ENCODE measurements at regions not wholly inside any gene's neighbourhood (a gene's known extent, or its start where the extent isn't known, plus 50 kb on each side); places are given as distances from the start of the nearest gene placed in this dataset.

GRCh38 chr6:12598919-12599318, 117.6 kb upstream of the PHACTR1 start:
- DNase-seq (ENCODE audit: low spot score): no peak
- H3K14ac ChIP-seq (ENCODE audit: low read length): no peak overlapping the region

GRCh38 chr6:12601881-12602280, 114.7 kb upstream of the PHACTR1 start:
- H3K27ac ChIP-seq (replicated peaks; ENCODE audit: low read length): no peak overlapping the region
- WGBS, 2 donors (ENCODE audit: extremely low coverage in 2 of 2, insufficient read length in 2 of 2, insufficient replicate concordance in 1 of 2): no CpG with 5 or more reads among the region's 3 CpGs
- no peaks in the 10 kb centered on the region for H3K36me3 ChIP-seq (replicated peaks in 1 of 2; ENCODE audit: control insufficient read depth in 2 of 2, insufficient read depth in 2 of 2, low read length in 2 of 2)

More at GRCh38 chr6:12598919-12599318, 117.6 kb upstream of the PHACTR1 start:
- Histone ChIP-seq H3K79me1 (ENCODE audit: low read depth, low read length) (no peaks in the 10 kb centered on the region), H3K4me2 (ENCODE audit: insufficient read depth, low read length, poor library complexity, severe bottlenecking) (no peak overlapping the region), H4K91ac (ENCODE audit: low read depth, low read length, poor library complexity) (no peak overlapping the region), H3K9ac (ENCODE audit: low read depth, low read length, poor library complexity) (no peak overlapping the region), H3K18ac (ENCODE audit: low read length) (no peak overlapping the region), H2BK120ac (ENCODE audit: low read depth, low read length) (no peak overlapping the region), H3K9me3 (replicated peaks in 1 of 2; ENCODE audit: control insufficient read depth in 2 of 2, insufficient read depth in 1 of 2, low read depth in 1 of 2, low read length in 2 of 2) (no peaks in the 10 kb centered on the region), H2AK5ac (ENCODE audit: low read depth, low read length) (no peak overlapping the region), H2BK15ac (ENCODE audit: low read length) (no peak overlapping the region), H3K4me1 (ENCODE audit: control insufficient read depth in 2 of 2, insufficient read depth in 1 of 2, low read depth in 1 of 2, low read length in 2 of 2) (peaks cover 0 to 6% of the 10 kb centered on the region in 2 donors), H4K8ac (ENCODE audit: low read depth, low read length) (no peak overlapping the region), H3K4me3 (ENCODE audit: low read length in 2 of 2) (no peak overlapping the region), H2BK5ac (ENCODE audit: low read length) (no peak overlapping the region), H2AFZ (ENCODE audit: low read length) (no peak overlapping the region), H3K27me3 (ENCODE audit: control insufficient read depth in 3 of 3, insufficient read depth in 3 of 3, low read depth in 1 of 3, low read length in 3 of 3) (no peaks in the 10 kb centered on the region), H3K23ac (ENCODE audit: low read depth, low read length, poor library complexity) (no peak overlapping the region), H3K36me3 (replicated peaks in 1 of 2; ENCODE audit: control insufficient read depth in 2 of 2, insufficient read depth in 2 of 2, low read length in 2 of 2) (no peaks in the 10 kb centered on the region), H3K4ac (ENCODE audit: low read length) (no peak overlapping the region), H2BK12ac (ENCODE audit: low read length) (no peak overlapping the region), H3K27ac (replicated peaks; ENCODE audit: low read length) (no peak overlapping the region)
- no CpG with 5 or more reads among the region's 2 CpGs for WGBS, 2 donors (ENCODE audit: extremely low coverage in 2 of 2, insufficient read length in 2 of 2, insufficient replicate concordance in 1 of 2)

GRCh38 chr6:12602342-12602741, 114.2 kb upstream of the PHACTR1 start:
- H3K4me2 ChIP-seq (ENCODE audit: insufficient read depth, low read length, poor library complexity, severe bottlenecking): no peak overlapping the region
- no peaks in the 10 kb centered on the region for H3K9me3 ChIP-seq (replicated peaks in 1 of 2; ENCODE audit: control insufficient read depth in 2 of 2, insufficient read depth in 1 of 2, low read depth in 1 of 2, low read length in 2 of 2)
- H4K8ac ChIP-seq (ENCODE audit: low read depth, low read length): no peak overlapping the region
- no peak overlapping the region for H3K27ac ChIP-seq (replicated peaks; ENCODE audit: low read length)
- no peak overlapping the region for H4K91ac ChIP-seq (ENCODE audit: low read depth, low read length, poor library complexity)
- H2AFZ ChIP-seq (ENCODE audit: low read length): no peak overlapping the region
- WGBS, 2 donors (ENCODE audit: extremely low coverage in 2 of 2, insufficient read length in 2 of 2, insufficient replicate concordance in 1 of 2): no CpG with 5 or more reads among the region's 3 CpGs
- no peaks in the 10 kb centered on the region for H3K79me1 ChIP-seq (ENCODE audit: low read depth, low read length)
- H3K36me3 ChIP-seq (replicated peaks in 1 of 2; ENCODE audit: control insufficient read depth in 2 of 2, insufficient read depth in 2 of 2, low read length in 2 of 2): no peaks in the 10 kb centered on the region
- H3K14ac ChIP-seq (ENCODE audit: low read length): no peak overlapping the region
- no peak overlapping the region for H2BK15ac ChIP-seq (ENCODE audit: low read length)
- no peak overlapping the region for H3K23ac ChIP-seq (ENCODE audit: low read depth, low read length, poor library complexity)
- no peak overlapping the region for H2AK5ac ChIP-seq (ENCODE audit: low read depth, low read length)
- H2BK12ac ChIP-seq (ENCODE audit: low read length): no peak overlapping the region
- no peak overlapping the region for H3K4ac ChIP-seq (ENCODE audit: low read length)
- H3K4me3 ChIP-seq (ENCODE audit: low read length in 2 of 2): no peak overlapping the region
- no peak overlapping the region for H2BK5ac ChIP-seq (ENCODE audit: low read length)
- H3K9ac ChIP-seq (ENCODE audit: low read depth, low read length, poor library complexity): no peak overlapping the region
- H2BK120ac ChIP-seq (ENCODE audit: low read depth, low read length): no peak overlapping the region
- no peak overlapping the region for H3K18ac ChIP-seq (ENCODE audit: low read length)
- no peak for DNase-seq (ENCODE audit: low spot score)
- no peaks in the 10 kb centered on the region for H3K27me3 ChIP-seq (ENCODE audit: control insufficient read depth in 3 of 3, insufficient read depth in 3 of 3, low read depth in 1 of 3, low read length in 3 of 3)
- peaks cover 0 to 6% of the 10 kb centered on the region in 2 donors for H3K4me1 ChIP-seq (ENCODE audit: control insufficient read depth in 2 of 2, insufficient read depth in 1 of 2, low read depth in 1 of 2, low read length in 2 of 2)

More at GRCh38 chr6:12601881-12602280, 114.7 kb upstream of the PHACTR1 start:
- no peak overlapping the region for H2AK5ac ChIP-seq (ENCODE audit: low read depth, low read length)
- no peak overlapping the region for H3K23ac ChIP-seq (ENCODE audit: low read depth, low read length, poor library complexity)
- no peak overlapping the region for H4K91ac ChIP-seq (ENCODE audit: low read depth, low read length, poor library complexity)
- H3K14ac ChIP-seq (ENCODE audit: low read length): no peak overlapping the region
- H3K4me1 ChIP-seq (ENCODE audit: control insufficient read depth in 2 of 2, insufficient read depth in 1 of 2, low read depth in 1 of 2, low read length in 2 of 2): peaks cover 0 to 6% of the 10 kb centered on the region in 2 donors
- no peak overlapping the region for H4K8ac ChIP-seq (ENCODE audit: low read depth, low read length)
- DNase-seq (ENCODE audit: low spot score): no peak
- no peaks in the 10 kb centered on the region for H3K27me3 ChIP-seq (ENCODE audit: control insufficient read depth in 3 of 3, insufficient read depth in 3 of 3, low read depth in 1 of 3, low read length in 3 of 3)
- H3K79me1 ChIP-seq (ENCODE audit: low read depth, low read length): no peaks in the 10 kb centered on the region
- H3K9me3 ChIP-seq (replicated peaks in 1 of 2; ENCODE audit: control insufficient read depth in 2 of 2, insufficient read depth in 1 of 2, low read depth in 1 of 2, low read length in 2 of 2): no peaks in the 10 kb centered on the region
- no peak overlapping the region for H2BK120ac ChIP-seq (ENCODE audit: low read depth, low read length)
- H2BK12ac ChIP-seq (ENCODE audit: low read length): no peak overlapping the region
- no peak overlapping the region for H2BK5ac ChIP-seq (ENCODE audit: low read length)
- H3K9ac ChIP-seq (ENCODE audit: low read depth, low read length, poor library complexity): no peak overlapping the region
- H3K4me2 ChIP-seq (ENCODE audit: insufficient read depth, low read length, poor library complexity, severe bottlenecking): no peak overlapping the region
- H3K4ac ChIP-seq (ENCODE audit: low read length): no peak overlapping the region
- H2AFZ ChIP-seq (ENCODE audit: low read length): no peak overlapping the region
- H3K18ac ChIP-seq (ENCODE audit: low read length): no peak overlapping the region
- no peak overlapping the region for H3K4me3 ChIP-seq (ENCODE audit: low read length in 2 of 2)
- no peak overlapping the region for H2BK15ac ChIP-seq (ENCODE audit: low read length)

GRCh38 chr6:12602951-12603672, 113.5 kb upstream of the PHACTR1 start:
- Histone ChIP-seq H3K36me3 (replicated peaks in 1 of 2; ENCODE audit: control insufficient read depth in 2 of 2, insufficient read depth in 2 of 2, low read length in 2 of 2) (no peaks in the 10 kb centered on the region), H3K4ac (ENCODE audit: low read length) (no peak overlapping the region), H3K4me2 (ENCODE audit: insufficient read depth, low read length, poor library complexity, severe bottlenecking) (no peak overlapping the region), H2AFZ (ENCODE audit: low read length) (no peak overlapping the region), H3K4me1 (ENCODE audit: control insufficient read depth in 2 of 2, insufficient read depth in 1 of 2, low read depth in 1 of 2, low read length in 2 of 2) (peaks cover 0 to 6% of the 10 kb centered on the region in 2 donors), H3K79me1 (ENCODE audit: low read depth, low read length) (no peaks in the 10 kb centered on the region), H3K27ac (replicated peaks; ENCODE audit: low read length) (no peak overlapping the region), H3K4me3 (ENCODE audit: low read length in 2 of 2) (no peak overlapping the region), H2AK5ac (ENCODE audit: low read depth, low read length) (no peak overlapping the region), H3K9ac (ENCODE audit: low read depth, low read length, poor library complexity) (no peak overlapping the region), H3K18ac (ENCODE audit: low read length) (no peak overlapping the region), H2BK12ac (ENCODE audit: low read length) (no peak overlapping the region), H2BK15ac (ENCODE audit: low read length) (no peak overlapping the region), H2BK5ac (ENCODE audit: low read length) (no peak overlapping the region), H4K8ac (ENCODE audit: low read depth, low read length) (no peak overlapping the region), H3K27me3 (ENCODE audit: control insufficient read depth in 3 of 3, insufficient read depth in 3 of 3, low read depth in 1 of 3, low read length in 3 of 3) (no peaks in the 10 kb centered on the region), H3K9me3 (replicated peaks in 1 of 2; ENCODE audit: control insufficient read depth in 2 of 2, insufficient read depth in 1 of 2, low read depth in 1 of 2, low read length in 2 of 2) (no peaks in the 10 kb centered on the region), H3K23ac (ENCODE audit: low read depth, low read length, poor library complexity) (no peak overlapping the region), H4K91ac (ENCODE audit: low read depth, low read length, poor library complexity) (no peak overlapping the region), H2BK120ac (ENCODE audit: low read depth, low read length) (no peak overlapping the region), H3K14ac (ENCODE audit: low read length) (no peak overlapping the region)
- no peak for DNase-seq (ENCODE audit: low spot score)
- no CpG with 5 or more reads among the region's 6 CpGs for WGBS, 2 donors (ENCODE audit: extremely low coverage in 2 of 2, insufficient read length in 2 of 2, insufficient replicate concordance in 1 of 2)
